ENCODE measurements at regions not wholly inside any gene's neighbourhood (a gene's known extent, or its start where the extent isn't known, plus 50 kb on each side); places are given as distances from the start of the nearest gene placed in this dataset.

GRCh38 chr2:139218181-139218580 is 438.0 kb upstream of the NXPH2 start:
- TF ChIP-seq NR2C2 (CRISPR knock-in tag; IDR thresholded peaks at IDR 0.05) (no peak), NR2C2 (tag; IDR thresholded peaks at IDR 0.05) (no peak), ZNF740 (CRISPR knock-in tag; IDR thresholded peaks at IDR 0.05) (no peak), ZNF740 (tag; IDR thresholded peaks at IDR 0.05) (no peak), EHMT2 (IDR thresholded peaks at IDR 0.05) (no peak), ZNF263 (CRISPR knock-in tag; IDR thresholded peaks at IDR 0.05; ENCODE audit: borderline replicate concordance) (no peak), SMARCB1 (IDR thresholded peaks at IDR 0.05; ENCODE audit: insufficient read length, low read depth) (no peak), JUND (IDR thresholded peaks at IDR 0.05; ENCODE audit: borderline replicate concordance, low read depth, low read length) (no peak), JUND (tag; IDR thresholded peaks at IDR 0.05; ENCODE audit: borderline replicate concordance, low read depth, low read length) (no peak), ZNF717 (CRISPR knock-in tag; IDR thresholded peaks at IDR 0.05) (no peak), MAFF (IDR thresholded peaks at IDR 0.05; ENCODE audit: low read length) (no peak)
- TF ChIP-seq, protein P1, sequence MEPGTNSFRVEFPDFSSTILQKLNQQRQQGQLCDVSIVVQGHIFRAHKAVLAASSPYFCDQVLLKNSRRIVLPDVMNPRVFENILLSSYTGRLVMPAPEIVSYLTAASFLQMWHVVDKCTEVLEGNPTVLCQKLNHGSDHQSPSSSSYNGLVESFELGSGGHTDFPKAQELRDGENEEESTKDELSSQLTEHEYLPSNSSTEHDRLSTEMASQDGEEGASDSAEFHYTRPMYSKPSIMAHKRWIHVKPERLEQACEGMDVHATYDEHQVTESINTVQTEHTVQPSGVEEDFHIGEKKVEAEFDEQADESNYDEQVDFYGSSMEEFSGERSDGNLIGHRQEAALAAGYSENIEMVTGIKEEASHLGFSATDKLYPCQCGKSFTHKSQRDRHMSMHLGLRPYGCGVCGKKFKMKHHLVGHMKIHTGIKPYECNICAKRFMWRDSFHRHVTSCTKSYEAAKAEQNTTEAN (CRISPR knock-in tag; IDR thresholded peaks at IDR 0.05): no peak
